GM19328 (cell line): ENCODE measurements at regions not wholly inside any gene's neighbourhood (a gene's known extent, or its start where the extent isn't known, plus 50 kb on each side); places are given as distances from the start of the nearest gene placed in this dataset.

Source experiments
- ATAC-seq: cut with Tn5 transposase; IDR thresholded peaks from one replicate; pipeline ENCODE4 v1.9.1; 2021; ENCODE audit warnings: mild to moderate bottlenecking, moderate library complexity; ENCODE audit not compliant: unreplicated experiment

- no peak for ATAC-seq
Measured at GRCh38 chr11:131109790-131110189, 193.5 kb upstream of the SNX19 start.

DNA sequence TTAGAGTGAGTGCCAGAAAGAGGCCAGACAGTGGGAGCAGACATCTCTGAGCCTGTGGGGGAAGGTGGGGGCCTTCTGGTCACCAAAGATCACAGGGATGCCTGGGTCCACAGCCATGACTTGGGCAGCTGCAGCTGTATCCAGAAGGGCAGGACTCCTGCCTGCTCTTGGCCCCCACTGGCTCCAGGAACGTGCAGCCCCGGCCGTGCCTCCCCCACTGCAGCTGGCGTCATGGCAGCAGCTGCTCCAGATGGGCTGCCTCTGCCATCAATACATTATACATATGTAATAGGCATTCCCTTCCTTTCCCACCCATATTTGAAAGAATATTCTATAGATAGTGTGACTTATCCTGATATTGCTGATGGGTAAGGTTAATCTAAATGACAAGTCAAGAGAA is 195.5 kb upstream of the SNX19 start:
- no peak for ATAC-seq

GRCh38 chr11:131118247-131118646 is 202.0 kb upstream of the SNX19 start:
- ATAC-seq: no peak

DNA sequence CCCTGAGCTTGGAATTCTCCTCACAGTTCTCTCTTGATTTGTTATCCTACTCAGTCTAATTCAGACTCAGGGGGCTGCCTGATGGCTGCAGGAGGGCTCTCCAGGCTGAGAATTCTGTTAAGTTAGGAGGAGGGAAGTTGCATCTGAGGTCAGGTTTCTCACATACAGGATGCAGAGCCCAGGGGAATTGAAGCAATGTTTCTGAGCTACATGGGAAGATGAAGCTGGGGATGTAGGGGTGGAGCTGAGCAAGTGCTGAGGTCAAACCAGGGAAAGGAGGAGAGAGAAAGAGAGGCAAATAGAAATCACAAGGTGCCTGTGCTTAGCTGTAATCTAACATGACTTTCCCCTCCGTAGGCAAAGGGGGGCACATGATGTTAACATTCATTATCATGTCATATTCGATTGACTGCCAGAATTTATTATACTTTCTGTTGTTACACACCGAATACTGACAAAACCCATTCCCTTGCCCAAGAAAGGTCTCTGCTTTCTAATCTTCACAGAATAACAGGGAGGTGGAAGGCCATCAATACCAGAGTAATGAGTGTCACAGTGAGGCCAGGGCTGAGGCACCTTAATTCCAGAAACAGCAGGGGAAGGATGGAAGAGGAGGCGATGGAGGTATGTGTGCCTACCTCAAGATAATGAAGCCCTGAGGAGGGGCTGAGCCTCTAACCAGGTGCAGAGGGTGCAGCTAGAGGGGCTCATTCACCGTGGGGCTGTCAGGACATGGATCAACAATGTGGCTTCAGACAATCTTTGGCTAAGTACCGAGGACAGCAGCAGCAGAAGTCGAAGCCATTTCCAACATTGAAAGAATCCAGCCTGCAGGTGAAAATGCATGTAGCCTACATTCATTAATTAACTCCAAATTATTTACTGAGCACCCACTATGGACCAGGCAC is 205.4 kb upstream of the SNX19 start:
- ATAC-seq: no peak

DNA sequence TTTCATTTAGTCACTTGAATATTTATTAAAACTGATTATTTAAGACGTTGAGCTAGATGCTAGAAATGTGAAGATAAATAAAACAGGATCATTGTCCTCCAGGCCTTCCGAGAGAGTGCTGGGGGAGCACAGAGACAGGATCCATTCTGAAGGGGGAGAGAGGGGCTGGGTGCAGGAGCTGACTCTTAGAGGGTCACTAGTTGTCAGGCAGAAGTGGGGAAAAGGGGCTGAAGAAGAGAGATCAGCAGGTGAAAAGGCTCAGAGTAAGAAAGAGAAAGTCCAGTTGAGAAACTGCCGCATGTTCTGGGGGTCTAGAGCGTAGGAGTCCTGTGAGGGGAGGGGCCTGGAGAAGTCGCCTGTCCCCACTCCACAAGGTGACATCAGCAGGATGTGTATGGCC is 206.2 kb upstream of the SNX19 start:
- ATAC-seq: no peak

DNA sequence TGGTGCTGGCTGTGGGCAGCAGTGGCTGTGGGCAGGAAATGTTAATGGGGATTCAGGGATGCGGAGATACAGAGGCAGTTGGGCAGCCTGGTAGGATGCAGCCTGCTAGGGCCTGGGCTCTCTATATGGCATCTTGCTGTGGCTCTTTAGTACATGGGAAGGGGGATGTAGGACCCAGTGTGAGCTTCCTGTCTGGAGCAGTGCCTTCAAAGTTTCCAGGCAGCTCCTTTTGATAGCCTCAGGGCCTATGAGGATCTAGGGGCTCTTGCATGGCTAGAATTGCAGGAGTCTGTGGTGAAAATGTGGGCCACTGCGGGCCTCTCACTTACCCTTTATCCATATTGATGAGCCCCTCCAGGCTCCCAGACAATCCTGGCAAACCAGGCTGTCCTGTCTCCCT is 213.2 kb upstream of the SNX19 start:
- no peak for ATAC-seq

DNA sequence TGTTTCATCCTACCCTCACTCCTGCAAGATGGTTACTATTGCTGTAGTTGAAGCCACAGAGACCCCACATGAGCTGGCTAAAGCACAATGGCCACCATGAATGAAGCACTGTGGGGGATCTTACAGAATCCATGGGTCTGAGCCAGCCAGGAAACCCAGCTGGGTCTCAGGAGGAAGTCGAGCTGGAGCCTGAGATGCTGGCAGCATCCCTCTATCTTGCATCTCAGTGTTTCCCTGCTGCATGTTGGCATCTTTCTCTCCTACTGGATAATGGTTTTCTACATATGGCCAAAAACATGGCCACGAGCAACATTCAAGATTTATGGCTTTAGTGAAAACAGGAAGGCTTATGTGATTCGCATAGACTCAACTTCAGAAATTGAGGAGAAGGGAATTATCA is 219.3 kb upstream of the SNX19 start:
- no peak for ATAC-seq

GRCh38 chr11:131136486-131136885 is 220.2 kb upstream of the SNX19 start:
- ATAC-seq: no peak

- no peak for ATAC-seq
Measured at GRCh38 chr11:131137046-131137445, 220.8 kb upstream of the SNX19 start.

- no peak for ATAC-seq
Measured at GRCh38 chr11:131138731-131139130, 222.5 kb upstream of the SNX19 start.

- ATAC-seq: no peak
Measured at GRCh38 chr11:131145791-131146190, 224.6 kb upstream of the NTM start.

- ATAC-seq: no peak
Measured at GRCh38 chr11:131146827-131147490, 223.5 kb upstream of the NTM start.

- ATAC-seq: no peak
Measured at GRCh38 chr11:131154351-131154750, 216.1 kb upstream of the NTM start.

DNA sequence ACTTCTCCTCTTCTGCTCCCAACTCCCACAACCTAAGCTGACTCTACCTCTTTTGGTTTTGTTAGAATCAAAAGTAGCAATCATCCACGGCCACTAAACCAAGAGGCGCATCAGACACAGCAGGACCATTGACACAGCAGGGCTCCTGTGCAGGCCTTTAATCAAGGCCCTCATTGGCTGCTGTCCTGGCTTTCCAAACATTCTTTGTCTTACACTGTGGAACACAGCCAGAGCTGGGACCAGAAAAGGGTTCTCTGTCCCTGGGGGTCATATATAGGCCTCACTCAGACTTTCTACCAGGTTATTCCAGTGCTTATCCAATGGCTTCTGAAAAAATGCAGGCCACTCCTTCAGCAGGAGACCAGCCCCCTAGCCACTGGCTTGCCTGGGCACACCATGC is 212.7 kb upstream of the NTM start:
- no peak for ATAC-seq

DNA sequence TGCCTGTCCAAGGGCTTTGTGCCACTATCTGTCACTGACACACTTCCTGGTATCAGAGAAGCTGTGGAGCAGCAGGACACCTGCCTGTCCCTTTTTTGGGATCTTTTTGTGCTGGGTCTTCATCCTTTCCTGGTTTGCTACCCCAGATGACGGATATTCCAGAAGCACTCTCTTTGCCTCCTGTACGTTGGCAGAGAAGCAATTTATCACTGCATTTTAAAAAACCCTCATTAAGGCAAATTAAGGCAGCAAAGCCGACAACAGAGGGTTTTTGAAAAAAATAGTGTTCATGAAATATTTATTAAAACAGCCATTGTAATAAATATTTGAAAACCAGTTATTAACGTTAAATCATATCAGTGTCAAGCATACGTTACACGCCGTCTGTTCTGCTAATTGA is 209.6 kb upstream of the NTM start:
- ATAC-seq: no peak

- no peak for ATAC-seq
Measured at GRCh38 chr11:131163613-131164012, 206.8 kb upstream of the NTM start.

- ATAC-seq: no peak
Measured at GRCh38 chr11:131165036-131165435, 205.4 kb upstream of the NTM start.

DNA sequence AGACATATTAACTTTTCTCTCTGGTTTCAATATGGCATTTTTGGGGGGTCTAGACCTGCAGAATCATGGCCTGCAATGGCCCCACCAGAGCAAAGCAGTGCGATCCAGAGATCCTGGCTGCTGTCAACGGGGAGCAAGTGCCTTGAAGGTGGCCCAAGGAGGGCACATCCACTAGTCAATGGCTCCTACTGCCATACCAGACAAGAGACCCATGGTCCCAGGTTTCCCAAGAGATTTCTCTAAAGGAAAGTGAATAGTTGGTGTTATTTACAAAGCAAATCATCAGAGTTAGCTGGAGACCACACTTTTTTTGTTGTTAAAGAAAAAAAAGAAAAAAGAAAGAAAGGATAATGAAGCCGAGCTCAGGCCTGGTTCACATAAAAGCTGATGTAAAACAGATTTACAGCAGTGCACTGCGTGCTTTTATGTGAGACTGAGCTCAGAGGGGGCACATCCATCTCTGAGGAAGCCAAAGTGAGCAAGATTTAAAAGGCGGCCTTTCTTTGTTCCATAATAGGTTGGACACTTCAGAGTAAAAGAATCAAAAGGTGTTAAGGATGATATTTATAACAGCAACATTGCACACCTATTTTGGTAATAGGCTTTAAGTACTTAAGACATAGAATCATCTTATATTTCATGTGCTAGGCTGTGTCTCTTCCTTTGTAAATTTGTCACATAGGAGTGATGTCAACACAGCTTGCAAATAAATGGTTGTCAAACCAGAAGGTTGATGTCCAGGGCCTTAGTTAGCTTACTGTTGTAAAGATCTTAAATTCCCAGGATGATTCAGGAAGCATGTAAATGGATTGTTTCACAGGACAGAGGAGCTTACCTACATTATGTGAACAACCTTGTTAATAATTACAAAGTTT is 201.3 kb upstream of the NTM start:
- no peak for ATAC-seq

DNA sequence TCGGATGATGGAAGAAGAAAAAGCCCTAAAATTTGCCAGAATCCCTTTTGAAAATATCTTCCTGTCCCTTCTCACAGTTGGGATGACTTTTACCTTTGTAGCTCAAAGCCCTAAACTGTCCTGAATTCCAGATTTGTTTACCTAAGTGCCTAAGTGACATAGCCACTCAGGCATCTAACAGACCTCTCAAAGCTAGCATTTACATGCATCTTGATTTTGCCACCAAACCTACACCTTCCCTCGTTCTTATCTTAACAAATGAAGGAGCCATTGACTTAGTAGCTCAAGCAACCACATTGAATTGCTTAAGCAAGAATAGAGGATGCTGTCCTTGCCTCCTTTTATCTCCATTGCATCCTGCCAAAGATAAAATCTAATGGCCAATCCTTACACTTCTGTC is 198.4 kb upstream of the NTM start:
- ATAC-seq: no peak

GRCh38 chr11:131178020-131178419 is 192.4 kb upstream of the NTM start:
- ATAC-seq: no peak

DNA sequence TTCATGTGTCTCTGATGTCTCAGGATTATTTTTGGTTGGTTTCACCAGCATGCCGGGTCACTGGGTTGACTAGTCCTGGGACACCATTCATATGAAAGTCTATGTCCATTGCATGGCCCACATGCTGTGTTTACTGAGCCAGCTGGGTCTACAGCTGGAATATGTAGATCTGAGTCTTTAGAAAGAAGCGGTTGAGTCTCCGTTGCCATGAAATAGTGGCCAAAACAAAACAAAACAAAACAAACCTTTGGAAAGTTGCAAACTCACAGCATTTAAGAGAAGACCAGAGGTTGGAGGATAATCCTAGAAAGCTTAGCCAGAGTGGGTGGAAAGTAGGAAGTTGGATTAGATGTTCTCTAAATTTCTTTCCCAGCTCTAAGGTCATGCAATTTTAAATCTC is 191.8 kb upstream of the NTM start:
- no peak for ATAC-seq
